ENCODE measurements at regions not wholly inside any gene's neighbourhood (a gene's known extent, or its start where the extent isn't known, plus 50 kb on each side); places are given as distances from the start of the nearest gene placed in this dataset.

- TF ChIP-seq CTCF (IDR thresholded peaks at IDR 0.05) = no peak
- no peak for TF ChIP-seq POLR2A (IDR thresholded peaks at IDR 0.05)
Measured at GRCh38 chr1:184836141-184836540, 81.5 kb upstream of the EDEM3 start.
